GM12878 (cell line): ENCODE measurements at regions not wholly inside any gene's neighbourhood (a gene's known extent, or its start where the extent isn't known, plus 50 kb on each side); places are given as distances from the start of the nearest gene placed in this dataset.

Experiments used
- BMI1 ChIP-seq: fragments of 450-650 bp; IDR thresholded peaks from 2 replicates; pipeline ENCODE4 v1.6.1; 2016; ENCODE audit warnings: mild to moderate bottlenecking, moderate library complexity, borderline replicate concordance
- CTCF ChIP-seq, 3 experiments: IDR thresholded peaks in 2 of 3; conservative IDR thresholded peaks in 1 of 3; 2 replicates each; pipeline ENCODE4 v1.5.1; 2011; ENCODE audit warnings: low read depth in 3 of 3, low read length in 3 of 3, mild to moderate bottlenecking in 3 of 3, control low read depth in 2 of 3, moderate library complexity in 2 of 3, inconsistent platforms in 1 of 3, mixed read lengths in 1 of 3; ENCODE audit not compliant: control insufficient read depth in 2 of 3, insufficient read depth in 1 of 3; ENCODE audit errors: extremely low read depth in 1 of 3
- MTA3 ChIP-seq: IDR thresholded peaks from 2 replicates; pipeline ENCODE4 v1.6.1; 2012; ENCODE audit warnings: low read length, inconsistent platforms, borderline replicate concordance
- PAX8 ChIP-seq: fragments of 450-650 bp; IDR thresholded peaks from 2 replicates; pipeline ENCODE4 v1.6.1; 2017; ENCODE audit warnings: mild to moderate bottlenecking, moderate library complexity
- POLR2A ChIP-seq: IDR thresholded peaks from 2 replicates; pipeline ENCODE4 v1.6.1; 2011; ENCODE audit warnings: low read depth, mild to moderate bottlenecking, low read length
- POLR2AphosphoS5 ChIP-seq: IDR thresholded peaks from 2 replicates; pipeline ENCODE4 v1.6.1; 2011; ENCODE audit warnings: mild to moderate bottlenecking, low read length, inconsistent platforms
- ZNF207 ChIP-seq: fragments of 450-650 bp; IDR thresholded peaks from 2 replicates; pipeline ENCODE4 v1.6.1; 2014; ENCODE audit warnings: antibody characterized with exemption, mild to moderate bottlenecking, borderline replicate concordance
- TF ChIP-seq, protein P1 (sequence below): IDR thresholded peaks from 2 replicates; pipeline ENCODE4 v1.6.1; 2011; ENCODE audit warnings: borderline replicate concordance, low read depth, mild to moderate bottlenecking, moderate library complexity, mixed read lengths, low read length; ENCODE audit not compliant: insufficient read depth; ENCODE audit errors: extremely low read length

DNA sequence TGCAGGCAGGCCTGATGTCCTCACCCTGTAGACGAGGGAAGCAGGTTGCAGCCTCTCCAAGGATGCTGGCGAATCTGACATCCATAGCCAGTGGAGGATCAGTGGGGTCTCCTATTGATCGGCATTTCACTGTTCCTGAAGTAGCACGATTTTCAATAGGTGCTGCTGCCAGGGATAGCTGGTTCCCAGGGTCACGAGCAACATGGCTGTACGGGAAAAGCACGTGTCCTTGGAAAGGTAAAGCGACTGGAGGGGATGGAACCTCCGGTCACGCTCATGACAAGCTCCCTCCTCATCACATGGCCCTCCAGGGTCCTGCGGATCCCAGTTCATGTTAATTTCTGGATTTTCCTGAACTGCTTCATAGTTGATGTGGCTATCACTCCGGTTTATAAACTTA lies 373.7 kb upstream of the SMIM21 start:
- no peak for TF ChIP-seq POLR2AphosphoS5
- TF ChIP-seq CTCF (IDR thresholded peaks at IDR 0.05 in 2 of 3, conservative IDR thresholded peaks at IDR 0.05 in 1 of 3; ENCODE audit: control insufficient read depth in 2 of 3, extremely low read depth in 1 of 3, insufficient read depth in 1 of 3, low read depth in 3 of 3, low read length in 3 of 3): no peak
- no peak for TF ChIP-seq POLR2A
- TF ChIP-seq, protein P1, sequence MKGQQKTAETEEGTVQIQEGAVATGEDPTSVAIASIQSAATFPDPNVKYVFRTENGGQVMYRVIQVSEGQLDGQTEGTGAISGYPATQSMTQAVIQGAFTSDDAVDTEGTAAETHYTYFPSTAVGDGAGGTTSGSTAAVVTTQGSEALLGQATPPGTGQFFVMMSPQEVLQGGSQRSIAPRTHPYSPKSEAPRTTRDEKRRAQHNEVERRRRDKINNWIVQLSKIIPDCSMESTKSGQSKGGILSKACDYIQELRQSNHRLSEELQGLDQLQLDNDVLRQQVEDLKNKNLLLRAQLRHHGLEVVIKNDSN: no peak
- TF ChIP-seq PAX8: no peak
- TF ChIP-seq MTA3: no peak
- TF ChIP-seq BMI1: no peak
- no peak for TF ChIP-seq ZNF207
